Neural cell (in vitro differentiated cells): ENCODE measurements at regions not wholly inside any gene's neighbourhood (a gene's known extent, or its start where the extent isn't known, plus 50 kb on each side); places are given as distances from the start of the nearest gene placed in this dataset.

ENCODE experiments used
- H2AFZ ChIP-seq: fragments of 200-600, 300-800 bp; sonication (generic), shearing (Covaris generic); 2 replicates; pipeline ENCODE4 v1.6.0; 2014; ENCODE audit warnings: low read depth, mild to moderate bottlenecking, antibody characterized with exemption, low read length, moderate library complexity
- H3F3A ChIP-seq: fragments of 200-600 bp; shearing (Covaris generic); 2 replicates; pipeline ENCODE4 v1.6.1; 2016; ENCODE audit warnings: mild to moderate bottlenecking, moderate library complexity, mixed read lengths, antibody characterized with exemption, low read length; ENCODE audit not compliant: insufficient read depth, poor library complexity, severe bottlenecking
- H3K27ac ChIP-seq: fragments of 200-600, 300-800 bp; sonication (generic), shearing (Covaris generic); 2 replicates; pipeline ENCODE4 v1.5.1; 2014; ENCODE audit warnings: mild to moderate bottlenecking, low read length, moderate library complexity
- H3K27me3 ChIP-seq: fragments of 300-800, 200-600 bp; sonication (generic), shearing (Covaris generic); 2 replicates; pipeline ENCODE4 v1.6.0; 2014; ENCODE audit warnings: mild to moderate bottlenecking, low read depth, low read length, moderate library complexity; ENCODE audit not compliant: insufficient read depth
- H3K36me3 ChIP-seq: fragments of 300-800, 200-600 bp; sonication (generic), shearing (Covaris generic); 2 replicates; pipeline ENCODE4 v1.5.1; 2014; ENCODE audit warnings: mild to moderate bottlenecking, antibody characterized with exemption, low read length, moderate library complexity; ENCODE audit not compliant: insufficient read depth
- H3K4me2 ChIP-seq: fragments of 300-800, 200-600 bp; sonication (generic), shearing (Covaris generic); 2 replicates; pipeline ENCODE4 v1.6.0; 2014; ENCODE audit warnings: mild to moderate bottlenecking, low read length
- H3K4me3 ChIP-seq: fragments of 300-800, 200-600 bp; sonication (generic), shearing (Covaris generic); 2 replicates; pipeline ENCODE4 v1.5.1; 2014; ENCODE audit warnings: mild to moderate bottlenecking, low read length, moderate library complexity
- H3K79me2 ChIP-seq: fragments of 200-600 bp; shearing (Covaris generic); replicated peaks from 2 replicates; pipeline ENCODE4 v1.6.0; 2014; ENCODE audit warnings: mild to moderate bottlenecking, low read length, moderate library complexity; ENCODE audit not compliant: insufficient read depth
- H3K9ac ChIP-seq: fragments of 300-800, 200-600 bp; sonication (generic), shearing (Covaris generic); 2 replicates; pipeline ENCODE4 v1.6.1; 2016; ENCODE audit warnings: mild to moderate bottlenecking, low read length, mixed read lengths
- H3K9me2 ChIP-seq: fragments of 200-600 bp; shearing (Covaris generic); 2 replicates; pipeline ENCODE4 v1.6.1; 2016; ENCODE audit warnings: mild to moderate bottlenecking, low read length, mixed read lengths; ENCODE audit not compliant: insufficient read depth
- H3K9me3 ChIP-seq: fragments of 200-600, 300-800 bp; sonication (generic), shearing (Covaris generic); 2 replicates; pipeline ENCODE4 v1.6.1; 2016; ENCODE audit warnings: mild to moderate bottlenecking, mixed run types, low read length, moderate library complexity, mixed read lengths
- H4K20me1 ChIP-seq: fragments of 200-600 bp; shearing (Covaris generic); 2 replicates; pipeline ENCODE4 v1.6.1; 2016; ENCODE audit warnings: mild to moderate bottlenecking, mixed run types; ENCODE audit not compliant: insufficient read depth
- EP300 ChIP-seq: fragments of 450-650 bp; conservative IDR thresholded peaks from 2 replicates; pipeline ENCODE4 v1.6.1; 2014; ENCODE audit warnings: antibody characterized with exemption, mild to moderate bottlenecking, moderate library complexity; ENCODE audit not compliant: poor library complexity, severe bottlenecking
- EZH2 ChIP-seq: fragments of 200-600, 300-800 bp; shearing (Covaris generic), sonication (generic); IDR thresholded peaks from 2 replicates; pipeline ENCODE4 v1.6.1; 2014; ENCODE audit warnings: antibody characterized with exemption, low read length, borderline replicate concordance, mild to moderate bottlenecking; ENCODE audit not compliant: insufficient read depth, poor library complexity, severe bottlenecking
- MXI1 ChIP-seq: fragments of 450-650 bp; conservative IDR thresholded peaks from 2 replicates; pipeline ENCODE4 v1.6.1; 2014; ENCODE audit warnings: antibody characterized with exemption, mild to moderate bottlenecking; ENCODE audit not compliant: poor library complexity, severe bottlenecking
- POLR2AphosphoS5 ChIP-seq: IDR thresholded peaks from 2 replicates; pipeline ENCODE4 v1.6.1; 2012
- RAD21 ChIP-seq: fragments of 450-650 bp; conservative IDR thresholded peaks from 2 replicates; pipeline ENCODE4 v1.6.1; 2014; ENCODE audit warnings: antibody characterized with exemption, mild to moderate bottlenecking, moderate library complexity
- SMC3 ChIP-seq: fragments of 450-650 bp; conservative IDR thresholded peaks from 2 replicates; pipeline ENCODE4 v1.6.1; 2014; ENCODE audit warnings: antibody characterized with exemption, mild to moderate bottlenecking, moderate library complexity; ENCODE audit not compliant: poor library complexity
- TAF1 ChIP-seq: IDR thresholded peaks from 2 replicates; pipeline ENCODE4 v1.6.1; 2012; ENCODE audit warnings: low read depth
- TF ChIP-seq, protein P1 (sequence below): IDR thresholded peaks from 2 replicates; pipeline ENCODE4 v1.6.1; 2012; ENCODE audit warnings: borderline replicate concordance
- TF ChIP-seq, protein P2 (sequence below): fragments of 450-650 bp; IDR thresholded peaks from 2 replicates; pipeline ENCODE4 v1.5.1; 2014; ENCODE audit warnings: antibody characterized with exemption, mild to moderate bottlenecking, moderate library complexity; ENCODE audit not compliant: poor library complexity, severe bottlenecking

DNA sequence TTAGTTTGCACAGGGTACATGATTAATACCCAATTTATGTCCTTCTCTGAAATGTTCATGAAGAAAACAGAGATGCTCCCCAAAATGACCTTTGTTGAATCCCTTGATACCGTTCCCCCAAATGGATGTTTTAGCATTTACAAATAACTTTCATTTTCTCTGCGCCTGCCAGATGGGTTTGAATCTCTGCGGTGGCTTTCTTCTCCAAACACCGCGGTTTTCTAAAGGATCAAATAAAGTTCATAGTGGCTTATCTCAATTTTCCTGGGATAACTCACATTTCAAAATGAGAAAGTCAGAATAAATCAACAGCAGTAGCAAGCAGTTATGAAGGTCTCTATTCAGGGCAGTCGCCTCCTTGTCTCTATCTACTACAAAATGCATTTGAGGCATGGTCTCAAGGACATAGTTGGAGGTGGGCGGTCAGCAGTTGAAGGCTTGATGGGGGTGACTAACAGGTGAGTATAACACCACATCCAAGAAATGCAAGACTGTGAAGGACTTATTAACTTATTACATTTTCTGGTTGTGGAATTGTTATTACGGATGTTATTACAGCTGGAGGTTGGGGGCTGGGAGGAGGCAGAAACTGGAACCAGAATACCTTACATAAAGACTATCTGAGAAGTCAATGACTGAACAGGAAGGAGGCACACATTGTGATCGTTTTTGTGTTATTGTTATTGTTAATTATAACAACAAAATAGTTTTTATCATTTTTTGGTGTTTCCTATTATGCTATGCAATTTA lies 1513.3 kb downstream of the FAM181B start:
- Histone ChIP-seq H3K9me3 (no peaks in the 10 kb centered on the region), H3K9ac (no peak overlapping the region), H3F3A (no peaks in the 10 kb centered on the region), H3K36me3 (no peaks in the 10 kb centered on the region), H3K27me3 (no peaks in the 10 kb centered on the region), H2AFZ (no peak overlapping the region), H3K27ac (no peak overlapping the region), H3K4me2 (no peak overlapping the region), H3K9me2 (no peaks in the 10 kb centered on the region), H4K20me1 (no peaks in the 10 kb centered on the region), H3K79me2 (no peaks in the 10 kb centered on the region), H3K4me3 (no peak overlapping the region)
- no peak for TF ChIP-seq RAD21
- no peak for TF ChIP-seq SMC3
- TF ChIP-seq, protein P1, sequence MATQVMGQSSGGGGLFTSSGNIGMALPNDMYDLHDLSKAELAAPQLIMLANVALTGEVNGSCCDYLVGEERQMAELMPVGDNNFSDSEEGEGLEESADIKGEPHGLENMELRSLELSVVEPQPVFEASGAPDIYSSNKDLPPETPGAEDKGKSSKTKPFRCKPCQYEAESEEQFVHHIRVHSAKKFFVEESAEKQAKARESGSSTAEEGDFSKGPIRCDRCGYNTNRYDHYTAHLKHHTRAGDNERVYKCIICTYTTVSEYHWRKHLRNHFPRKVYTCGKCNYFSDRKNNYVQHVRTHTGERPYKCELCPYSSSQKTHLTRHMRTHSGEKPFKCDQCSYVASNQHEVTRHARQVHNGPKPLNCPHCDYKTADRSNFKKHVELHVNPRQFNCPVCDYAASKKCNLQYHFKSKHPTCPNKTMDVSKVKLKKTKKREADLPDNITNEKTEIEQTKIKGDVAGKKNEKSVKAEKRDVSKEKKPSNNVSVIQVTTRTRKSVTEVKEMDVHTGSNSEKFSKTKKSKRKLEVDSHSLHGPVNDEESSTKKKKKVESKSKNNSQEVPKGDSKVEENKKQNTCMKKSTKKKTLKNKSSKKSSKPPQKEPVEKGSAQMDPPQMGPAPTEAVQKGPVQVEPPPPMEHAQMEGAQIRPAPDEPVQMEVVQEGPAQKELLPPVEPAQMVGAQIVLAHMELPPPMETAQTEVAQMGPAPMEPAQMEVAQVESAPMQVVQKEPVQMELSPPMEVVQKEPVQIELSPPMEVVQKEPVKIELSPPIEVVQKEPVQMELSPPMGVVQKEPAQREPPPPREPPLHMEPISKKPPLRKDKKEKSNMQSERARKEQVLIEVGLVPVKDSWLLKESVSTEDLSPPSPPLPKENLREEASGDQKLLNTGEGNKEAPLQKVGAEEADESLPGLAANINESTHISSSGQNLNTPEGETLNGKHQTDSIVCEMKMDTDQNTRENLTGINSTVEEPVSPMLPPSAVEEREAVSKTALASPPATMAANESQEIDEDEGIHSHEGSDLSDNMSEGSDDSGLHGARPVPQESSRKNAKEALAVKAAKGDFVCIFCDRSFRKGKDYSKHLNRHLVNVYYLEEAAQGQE = no peak
- TF ChIP-seq EP300 = no peak
- TF ChIP-seq POLR2AphosphoS5 = no peak
- no peak for TF ChIP-seq MXI1
- no peak for TF ChIP-seq EZH2
- no peak for TF ChIP-seq TAF1
- TF ChIP-seq, protein P2, sequence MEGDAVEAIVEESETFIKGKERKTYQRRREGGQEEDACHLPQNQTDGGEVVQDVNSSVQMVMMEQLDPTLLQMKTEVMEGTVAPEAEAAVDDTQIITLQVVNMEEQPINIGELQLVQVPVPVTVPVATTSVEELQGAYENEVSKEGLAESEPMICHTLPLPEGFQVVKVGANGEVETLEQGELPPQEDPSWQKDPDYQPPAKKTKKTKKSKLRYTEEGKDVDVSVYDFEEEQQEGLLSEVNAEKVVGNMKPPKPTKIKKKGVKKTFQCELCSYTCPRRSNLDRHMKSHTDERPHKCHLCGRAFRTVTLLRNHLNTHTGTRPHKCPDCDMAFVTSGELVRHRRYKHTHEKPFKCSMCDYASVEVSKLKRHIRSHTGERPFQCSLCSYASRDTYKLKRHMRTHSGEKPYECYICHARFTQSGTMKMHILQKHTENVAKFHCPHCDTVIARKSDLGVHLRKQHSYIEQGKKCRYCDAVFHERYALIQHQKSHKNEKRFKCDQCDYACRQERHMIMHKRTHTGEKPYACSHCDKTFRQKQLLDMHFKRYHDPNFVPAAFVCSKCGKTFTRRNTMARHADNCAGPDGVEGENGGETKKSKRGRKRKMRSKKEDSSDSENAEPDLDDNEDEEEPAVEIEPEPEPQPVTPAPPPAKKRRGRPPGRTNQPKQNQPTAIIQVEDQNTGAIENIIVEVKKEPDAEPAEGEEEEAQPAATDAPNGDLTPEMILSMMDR = no peak

DNA sequence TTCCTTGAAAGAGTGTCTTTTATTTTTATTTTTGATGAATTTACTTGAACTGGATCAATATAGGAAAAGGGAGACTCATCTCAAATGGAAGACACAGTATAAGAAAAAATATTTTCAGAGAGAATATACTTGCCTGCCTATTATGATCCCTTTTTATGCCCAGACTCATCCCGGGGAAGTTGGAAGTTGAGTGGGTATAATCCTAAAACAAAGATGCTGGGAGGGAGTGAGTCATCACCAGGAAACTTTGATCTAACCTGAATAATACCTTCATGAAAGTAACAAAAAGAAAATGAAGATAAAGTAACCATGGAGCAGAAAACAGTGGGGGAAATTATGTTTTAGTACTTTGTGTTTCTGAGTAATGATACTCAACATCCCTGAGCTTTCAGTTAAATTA lies 1514.0 kb downstream of the FAM181B start:
- Histone ChIP-seq H3K9me3 (no peaks in the 10 kb centered on the region), H3K27me3 (no peaks in the 10 kb centered on the region), H3K9ac (no peak overlapping the region), H3K27ac (no peak overlapping the region), H3K4me3 (no peak overlapping the region), H3K4me2 (no peak overlapping the region), H4K20me1 (no peaks in the 10 kb centered on the region), H3K36me3 (no peaks in the 10 kb centered on the region), H2AFZ (no peak overlapping the region), H3K9me2 (no peaks in the 10 kb centered on the region), H3K79me2 (no peaks in the 10 kb centered on the region), H3F3A (no peaks in the 10 kb centered on the region)
- no peak for TF ChIP-seq SMC3
